SH-SY5Y (cell line): ENCODE measurements at regions not wholly inside any gene's neighbourhood (a gene's known extent, or its start where the extent isn't known, plus 50 kb on each side); places are given as distances from the start of the nearest gene placed in this dataset.

Experiments used
- GATA2 ChIP-seq: IDR thresholded peaks from 2 replicates; pipeline ENCODE4 v1.6.1; 2011; ENCODE audit warnings: mild to moderate bottlenecking, low read depth, low read length
- GATA3 ChIP-seq: IDR thresholded peaks from 2 replicates; pipeline ENCODE4 v1.6.1; 2011; ENCODE audit warnings: low read depth, mild to moderate bottlenecking, low read length, moderate library complexity

GRCh38 chr1:244144053-244144452 lies 93.0 kb downstream of the ZBTB18 start:
- TF ChIP-seq GATA3, result no peak
- TF ChIP-seq GATA2, result no peak

GRCh38 chr1:244150071-244150470 lies 99.0 kb downstream of the ZBTB18 start:
- TF ChIP-seq GATA2 (no peak), GATA3 (no peak)

GRCh38 chr1:244150665-244151064 lies 99.6 kb downstream of the ZBTB18 start:
- TF ChIP-seq GATA3 (no peak), GATA2 (no peak)

- TF ChIP-seq GATA3 (no peak), GATA2 (no peak)
Observed at GRCh38 chr1:244151537-244151936, 100.5 kb downstream of the ZBTB18 start.

- TF ChIP-seq GATA2 (no peak), GATA3 (no peak)
Observed at GRCh38 chr1:244154508-244154871, 103.4 kb downstream of the ZBTB18 start.

- TF ChIP-seq GATA2 (no peak), GATA3 (no peak)
Observed at GRCh38 chr1:244154872-244155531, 103.9 kb downstream of the ZBTB18 start.

GRCh38 chr1:244155661-244156060 lies 104.6 kb downstream of the ZBTB18 start:
- TF ChIP-seq GATA3, result no peak
- TF ChIP-seq GATA2, result no peak

GRCh38 chr1:244157731-244158438 lies 106.8 kb downstream of the ZBTB18 start:
- TF ChIP-seq GATA3, result no peak
- no peak for TF ChIP-seq GATA2

- no peak for TF ChIP-seq GATA3
- TF ChIP-seq GATA2, result no peak
Observed at GRCh38 chr1:244159646-244160045, 108.6 kb downstream of the ZBTB18 start.

GRCh38 chr1:244160455-244161235 lies 109.6 kb downstream of the ZBTB18 start:
- no peak for TF ChIP-seq GATA3
- TF ChIP-seq GATA2, result no peak

GRCh38 chr1:244161236-244161510 lies 110.1 kb downstream of the ZBTB18 start:
- TF ChIP-seq GATA3 (no peak), GATA2 (no peak)

- TF ChIP-seq GATA3 (no peak), GATA2 (no peak)
Observed at GRCh38 chr1:244162786-244163530, 111.9 kb downstream of the ZBTB18 start.

GRCh38 chr1:244163861-244164510 lies 112.9 kb downstream of the ZBTB18 start:
- no peak for TF ChIP-seq GATA2

- no peak for TF ChIP-seq GATA2
Observed at GRCh38 chr1:244164511-244164890, 113.4 kb downstream of the ZBTB18 start.
